ENCODE measurements at regions not wholly inside any gene's neighbourhood (a gene's known extent, or its start where the extent isn't known, plus 50 kb on each side); places are given as distances from the start of the nearest gene placed in this dataset.

- TF ChIP-seq CTCF (IDR thresholded peaks at IDR 0.05) = no peak
- TF ChIP-seq ZFX (IDR thresholded peaks at IDR 0.05; ENCODE audit: borderline replicate concordance) = no peak
These were observed 355.3 kb downstream of the RNF144B start for GRCh38 chr6:18742406-18742805.
